Testis (tissue), 2 donors: ENCODE measurements at regions not wholly inside any gene's neighbourhood (a gene's known extent, or its start where the extent isn't known, plus 50 kb on each side); places are given as distances from the start of the nearest gene placed in this dataset.

ENCODE experiments used
- small RNA-seq, 2 donors: library from RNA; depleted of rRNA; stranded (forward); fragments of <200 nt; gene quantifications; one replicate each; pipeline ENCODE3, GENCODE V24; 2016

Small RNA genes in the stretch of these regions (small RNA-seq; reads per million reads assigned to genes)
- gene RF00019 = 0 reads per million in 2 donors
- 0 reads per million in 2 donors for gene RNU4-63P
